GM23248 (cell line): ENCODE measurements at regions not wholly inside any gene's neighbourhood (a gene's known extent, or its start where the extent isn't known, plus 50 kb on each side); places are given as distances from the start of the nearest gene placed in this dataset.

Experiments used
- EZH2 ChIP-seq: fragments of 200-600 bp; sonication (generic); IDR thresholded peaks from 2 replicates; pipeline ENCODE4 v1.6.1; 2018; ENCODE audit warnings: antibody characterized with exemption, mild to moderate bottlenecking; ENCODE audit not compliant: insufficient read depth, poor library complexity, severe bottlenecking
- EZH2phosphoT487 ChIP-seq: fragments of 200-600 bp; sonication (generic); IDR thresholded peaks from 2 replicates; pipeline ENCODE4 v1.6.1; 2018; ENCODE audit warnings: antibody characterized with exemption, moderate library complexity, mild to moderate bottlenecking, low read depth; ENCODE audit not compliant: insufficient read depth

GRCh38 chr3:23004971-23005370, 198.2 kb upstream of the UBE2E2 start:
- TF ChIP-seq EZH2 (no peak), EZH2phosphoT487 (no peak)
